H9 (cell line): ENCODE measurements at regions not wholly inside any gene's neighbourhood (a gene's known extent, or its start where the extent isn't known, plus 50 kb on each side); places are given as distances from the start of the nearest gene placed in this dataset.

ENCODE experiments used
- DNase-seq: peaks from one replicate; pipeline ENCODE4 v3.0.0-alpha.2; 2017
- H2AFZ ChIP-seq: one replicate; pipeline ENCODE4 v1.6.1; 2013; ENCODE audit warnings: mild to moderate bottlenecking, low read length, control low read depth, moderate library complexity
- H2AK5ac ChIP-seq: 2 replicates; pipeline ENCODE4 v1.6.1; 2013; ENCODE audit warnings: low read length, control low read depth, mixed read lengths; ENCODE audit not compliant: insufficient read length
- H2BK120ac ChIP-seq: one replicate; pipeline ENCODE4 v1.6.1; 2013; ENCODE audit warnings: low read depth, mild to moderate bottlenecking, low read length, control low read depth, inconsistent platforms; ENCODE audit not compliant: poor library complexity, severe bottlenecking
- H2BK12ac ChIP-seq: 2 replicates; pipeline ENCODE4 v1.6.1; 2013; ENCODE audit warnings: low read length, control low read depth, mixed read lengths, low read depth; ENCODE audit not compliant: insufficient read length
- H2BK15ac ChIP-seq: 2 replicates; pipeline ENCODE4 v1.6.1; 2013; ENCODE audit warnings: low read depth, low read length, control low read depth
- H2BK20ac ChIP-seq: one replicate; pipeline ENCODE4 v1.6.1; 2013; ENCODE audit warnings: low read depth, mild to moderate bottlenecking, low read length, control low read depth, inconsistent platforms; ENCODE audit not compliant: poor library complexity, severe bottlenecking
- H2BK5ac ChIP-seq: 2 replicates; pipeline ENCODE4 v1.6.1; 2013; ENCODE audit warnings: low read length, control low read depth, mixed read lengths; ENCODE audit not compliant: insufficient read length
- H3K14ac ChIP-seq: 2 replicates; pipeline ENCODE4 v1.6.1; 2013; ENCODE audit warnings: low read length, control low read depth; ENCODE audit not compliant: insufficient read depth
- H3K18ac ChIP-seq: 2 replicates; pipeline ENCODE4 v1.6.1; 2013; ENCODE audit warnings: low read depth, mild to moderate bottlenecking, mixed read lengths, low read length, control low read depth; ENCODE audit not compliant: insufficient read length
- H3K23ac ChIP-seq: 2 replicates; pipeline ENCODE4 v1.6.1; 2013; ENCODE audit warnings: low read length, control low read depth, mixed read lengths, low read depth; ENCODE audit not compliant: insufficient read length
- H3K23me2 ChIP-seq: 2 replicates; pipeline ENCODE4 v1.6.1; 2013; ENCODE audit warnings: low read depth, mild to moderate bottlenecking, mixed read lengths, low read length, control low read depth; ENCODE audit not compliant: insufficient read length, poor library complexity, severe bottlenecking
- H3K27ac ChIP-seq: 2 replicates; pipeline ENCODE4 v1.5.1; 2013; ENCODE audit warnings: low read length, control low read depth, mixed read lengths, low read depth; ENCODE audit not compliant: insufficient read length
- H3K27me3 ChIP-seq: 2 replicates; pipeline ENCODE4 v1.6.1; 2013; ENCODE audit warnings: low read length, control low read depth, inconsistent platforms; ENCODE audit not compliant: insufficient read depth
- H3K4ac ChIP-seq: 2 replicates; pipeline ENCODE4 v1.6.1; 2013; ENCODE audit warnings: low read depth, mild to moderate bottlenecking, control low read depth, inconsistent platforms, low read length, moderate library complexity
- H3K4me1 ChIP-seq: 2 replicates; pipeline ENCODE4 v1.6.1; 2013; ENCODE audit warnings: low read length, control low read depth, inconsistent platforms; ENCODE audit not compliant: insufficient read depth
- H3K4me2 ChIP-seq: 2 replicates; pipeline ENCODE4 v1.6.1; 2013; ENCODE audit warnings: low read length, control low read depth, mixed read lengths; ENCODE audit not compliant: insufficient read length, insufficient read depth
- H3K56ac ChIP-seq: 2 replicates; pipeline ENCODE4 v1.6.1; 2013; ENCODE audit warnings: low read depth, mild to moderate bottlenecking, mixed read lengths, low read length, control low read depth; ENCODE audit not compliant: insufficient read length
- H3K79me1 ChIP-seq: 2 replicates; pipeline ENCODE4 v1.6.1; 2013; ENCODE audit warnings: low read depth, mild to moderate bottlenecking, moderate library complexity, low read length, control low read depth, inconsistent platforms; ENCODE audit not compliant: insufficient read depth, poor library complexity, severe bottlenecking
- H3K79me2 ChIP-seq: 2 replicates; pipeline ENCODE4 v1.6.1; 2013; ENCODE audit warnings: low read length, control low read depth, inconsistent platforms; ENCODE audit not compliant: insufficient read depth
- H3K9ac ChIP-seq: 2 replicates; pipeline ENCODE4 v1.6.1; 2013; ENCODE audit warnings: low read length, control low read depth, mixed read lengths; ENCODE audit not compliant: insufficient read length; ENCODE audit errors: extremely low read depth
- H3K9me3 ChIP-seq: one replicate; pipeline ENCODE4 v1.6.1; 2013; ENCODE audit warnings: low read depth, low read length, inconsistent platforms; ENCODE audit not compliant: control insufficient read depth
- H3T11ph ChIP-seq: one replicate; pipeline ENCODE4 v1.6.1; 2013; ENCODE audit warnings: mild to moderate bottlenecking, low read length, control low read depth, inconsistent platforms
- H4K20me1 ChIP-seq: one replicate; pipeline ENCODE4 v1.6.1; 2013; ENCODE audit not compliant: control insufficient read depth, insufficient read length, insufficient read depth
- H4K5ac ChIP-seq: 2 replicates; pipeline ENCODE4 v1.6.1; 2013; ENCODE audit warnings: low read depth, mild to moderate bottlenecking, mixed read lengths, low read length, control low read depth; ENCODE audit not compliant: insufficient read length
- H4K8ac ChIP-seq: replicated peaks from 2 replicates; pipeline ENCODE4 v1.6.1; 2013; ENCODE audit warnings: low read length, control low read depth, mixed read lengths, low read depth; ENCODE audit not compliant: insufficient read length
- H4K91ac ChIP-seq: 2 replicates; pipeline ENCODE4 v1.6.1; 2013; ENCODE audit warnings: low read depth, mild to moderate bottlenecking, moderate library complexity, mixed read lengths, low read length, control low read depth; ENCODE audit not compliant: insufficient read length
- H3K27ac Mint-ChIP-seq, 3 experiments: 2 replicates in 2 of 3; 3 replicates in 1 of 3; pipeline ENCODE4 v1.8.0; 2020 to 2021; ENCODE audit warnings: mixed read lengths in 3 of 3, mild to moderate bottlenecking in 1 of 3, moderate library complexity in 1 of 3
- H3K27me3 Mint-ChIP-seq: 2 replicates; pipeline ENCODE4 v1.8.0; 2021; ENCODE audit warnings: low read depth, mild to moderate bottlenecking, moderate library complexity, mixed read lengths
- H3K36me3 Mint-ChIP-seq, 3 experiments: 2 replicates in 2 of 3; 3 replicates in 1 of 3; pipeline ENCODE4 v1.8.0; 2020 to 2021; ENCODE audit warnings: low read depth in 3 of 3, mixed read lengths in 3 of 3; ENCODE audit not compliant: insufficient read depth in 1 of 3
- H3K4me1 Mint-ChIP-seq, 2 experiments: 2 replicates each; pipeline ENCODE4 v1.8.0; 2020; ENCODE audit warnings: mixed read lengths in 2 of 2
- H3K4me3 Mint-ChIP-seq, 2 experiments: 2 replicates in 1 of 2; 3 replicates in 1 of 2; pipeline ENCODE4 v1.8.0; 2020 to 2021; ENCODE audit warnings: mild to moderate bottlenecking in 2 of 2, mixed read lengths in 2 of 2, moderate library complexity in 1 of 2
- H3K9me3 Mint-ChIP-seq, 2 experiments: 2 replicates in 1 of 2; 3 replicates in 1 of 2; pipeline ENCODE4 v1.8.0; 2020; ENCODE audit warnings: mild to moderate bottlenecking in 2 of 2, mixed read lengths in 2 of 2, moderate library complexity in 1 of 2
- CTCF ChIP-seq: fragments of 200-600 bp; sonication (generic); conservative IDR thresholded peaks from 3 replicates; pipeline ENCODE4 v1.8.0; 2021; ENCODE audit warnings: antibody characterized with exemption, mild to moderate bottlenecking
- WGBS: extraction: QIAGEN DNeasy Blood & Tissue Kit; methylation state at CpG from one replicate; pipeline ENCODE4 v1.1.7; 2013; ENCODE audit warnings: missing lambda C conversion rate, low lambda C conversion rate, mixed read lengths; ENCODE audit not compliant: insufficient read length; ENCODE audit errors: extremely low coverage; 5-methylcytosine and 5-hydroxymethylcytosine counted together

DNA sequence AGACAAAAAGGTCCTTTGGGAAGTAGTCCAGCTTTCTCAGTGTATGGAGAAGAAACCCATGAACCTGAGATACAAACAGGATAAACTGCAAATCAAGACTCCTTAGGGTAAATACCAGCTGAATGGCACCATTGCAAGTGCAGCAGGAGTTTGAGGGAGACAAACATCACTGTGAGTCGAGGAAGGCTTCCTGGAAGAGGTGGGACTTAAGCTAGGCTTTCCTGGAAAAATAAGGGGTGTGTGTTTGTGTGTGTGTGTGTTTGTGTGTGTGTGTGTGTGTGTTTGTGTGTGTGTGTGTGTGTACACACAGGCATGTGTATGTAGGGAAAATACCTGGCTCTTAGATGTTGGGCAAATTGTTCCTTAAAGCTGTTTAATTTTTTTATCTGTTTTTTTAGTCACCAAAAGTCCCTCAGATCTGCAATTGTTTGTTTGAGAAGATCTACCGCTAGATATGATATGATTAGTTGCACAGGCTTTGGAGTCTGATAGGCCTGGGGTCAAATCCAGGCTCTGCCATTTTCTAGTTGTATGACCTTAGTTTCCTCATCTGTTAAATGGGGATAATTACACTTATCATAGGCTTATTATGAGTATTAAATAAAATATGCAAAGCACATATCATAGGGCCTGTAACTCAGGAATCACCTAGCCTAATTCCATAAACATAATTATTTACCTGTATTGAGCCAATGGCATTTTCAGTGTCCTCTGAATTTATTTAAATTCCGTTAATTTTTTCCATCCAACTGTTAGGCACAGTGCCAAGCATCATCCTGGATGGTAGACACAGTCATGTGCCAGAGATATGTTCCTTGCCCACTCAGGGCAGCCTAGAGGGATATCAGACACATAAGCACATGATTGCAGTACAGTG, 85.6 kb upstream of the EED start:
- H2BK12ac ChIP-seq: no peak overlapping the region
- H2AK5ac ChIP-seq: no peak overlapping the region
- H3K4me2 ChIP-seq: no peak overlapping the region
- no peaks in the 10 kb centered on the region for H3K23me2 ChIP-seq
- H4K91ac ChIP-seq: no peak overlapping the region
- no peak overlapping the region for H4K8ac ChIP-seq
- H3K27me3 ChIP-seq: no peaks in the 10 kb centered on the region
- H3K27me3 Mint-ChIP-seq: peaks cover 3% of the 10 kb centered on the region; the same call in 1 of the 2 replicates
- H3K9ac ChIP-seq: no peak overlapping the region
- no peaks in the 10 kb centered on the region for H4K20me1 ChIP-seq
- DNase-seq: no peak
- no peak overlapping the region for H4K5ac ChIP-seq
- no peak overlapping the region for H3K27ac Mint-ChIP-seq
- H3K79me2 ChIP-seq: no peaks in the 10 kb centered on the region
- H2BK120ac ChIP-seq: no peak overlapping the region
- H3K27ac ChIP-seq: no peak overlapping the region
- no peak overlapping the region for H3K56ac ChIP-seq
- H3K4ac ChIP-seq: no peak overlapping the region
- no peak overlapping the region for H3K23ac ChIP-seq
- H3K14ac ChIP-seq: no peak overlapping the region
- no CpG with 5 or more reads among the region's 3 CpGs for WGBS
- H2AFZ ChIP-seq: no peak overlapping the region
- H3K9me3 ChIP-seq: no peaks in the 10 kb centered on the region
- H2BK5ac ChIP-seq: no peak overlapping the region
- no peak overlapping the region for H3K18ac ChIP-seq
- H3K4me1 ChIP-seq: no peaks in the 10 kb centered on the region
- H3K36me3 Mint-ChIP-seq: no peaks in the 10 kb centered on the region
- H2BK20ac ChIP-seq: no peak overlapping the region
- no peak overlapping the region for H3K4me3 Mint-ChIP-seq
- H3T11ph ChIP-seq: no peak overlapping the region
- no peaks in the 10 kb centered on the region for H3K79me1 ChIP-seq
- TF ChIP-seq CTCF: no peak
- H3K9me3 Mint-ChIP-seq: no peaks in the 10 kb centered on the region
- H2BK15ac ChIP-seq: no peak overlapping the region
- H3K4me1 Mint-ChIP-seq: peaks cover 6 to 7% of the 10 kb centered on the region in 2 experiments
